ENCODE measurements at regions not wholly inside any gene's neighbourhood (a gene's known extent, or its start where the extent isn't known, plus 50 kb on each side); places are given as distances from the start of the nearest gene placed in this dataset.
"Not testable (repeated sequence)": the region's sequence is repeated elsewhere in the genome, so short reads cannot be mapped to it uniquely, and the experiment has no call there.

- Histone ChIP-seq H3K4me3 (ENCODE audit: low read depth in 2 of 2, low read length in 2 of 2) (peak overlapping the region; percentile 54 to 64), H3K27ac (ENCODE audit: low read length) (peak overlapping the region; percentile 75)
- H3K4me1 ChIP-seq (ENCODE audit: control insufficient read depth, insufficient read depth, low read length); H3K27me3 ChIP-seq (ENCODE audit: control insufficient read depth, insufficient read depth, low read length); intact Hi-C loops (cut with micrococcal nuclease; ENCODE audit: unreplicated experiment); in situ Hi-C loops (cut with HindIII; ENCODE audit: low pct_unique_long_range_greater_than_20kb, low sequenced_read_pairs); POLR2A ChIA-PET; H3K36me3 ChIP-seq (ENCODE audit: control insufficient read depth, insufficient read depth, low read length); H3K9me3 ChIP-seq (ENCODE audit: control insufficient read depth, insufficient read depth, low read depth, low read length): not testable (repeated sequence)
- BruUV-seq (replicated peaks), result TSS peak; percentile 82
- ATAC-seq, result peak; percentile 98
- peak; percentile 73; the same call in 1 of the 2 replicates for TF ChIP-seq POLR2AphosphoS5 (IDR thresholded peaks at IDR 0.05; ENCODE audit: low read depth, low read length)
- 0 out of 2 replicates have a peak, but pooled peaks have one; percentile 54 for TF ChIP-seq SIN3A (IDR thresholded peaks at IDR 0.05; ENCODE audit: borderline replicate concordance, insufficient read depth, low read depth, low read length)
- peak; percentile 72 for DNase-seq (ENCODE audit: low read depth, low spot score)
- CTCF ChIA-PET, result interaction anchor here (0.6 kb wide), 1 partner anchor 35 kb away, joined by 3 read pairs; no protein-coding TSS in a partner anchor
Observed at GRCh38 chr7:65770473-65771225, 102.2 kb upstream of the VKORC1L1 start.

GRCh38 chr7:65771226-65771569 lies 101.7 kb upstream of the VKORC1L1 start:
- intact Hi-C loops (cut with micrococcal nuclease; ENCODE audit: unreplicated experiment); DNase-seq (ENCODE audit: low read depth, low spot score); H3K27me3 ChIP-seq (ENCODE audit: control insufficient read depth, insufficient read depth, low read length); H3K9me3 ChIP-seq (ENCODE audit: control insufficient read depth, insufficient read depth, low read depth, low read length); BruUV-seq (replicated peaks); H3K36me3 ChIP-seq (ENCODE audit: control insufficient read depth, insufficient read depth, low read length); in situ Hi-C loops (cut with HindIII; ENCODE audit: low pct_unique_long_range_greater_than_20kb, low sequenced_read_pairs); H3K4me1 ChIP-seq (ENCODE audit: control insufficient read depth, insufficient read depth, low read length); CTCF ChIA-PET; POLR2A ChIA-PET: not testable (repeated sequence)
- ATAC-seq, result peak; percentile 5
- peak overlapping the region; percentile 54 to 64 for H3K4me3 ChIP-seq (ENCODE audit: low read depth in 2 of 2, low read length in 2 of 2)
- H3K27ac ChIP-seq (ENCODE audit: low read length), result peak overlapping the region; percentile 75

- POLR2A ChIA-PET; CTCF ChIA-PET; intact Hi-C loops (cut with micrococcal nuclease; ENCODE audit: unreplicated experiment): not testable (repeated sequence)
Observed at GRCh38 chr7:65776677-65777076, 96.2 kb upstream of the VKORC1L1 start.

GRCh38 chr7:65789943-65790342 lies 82.9 kb upstream of the VKORC1L1 start:
- ATAC-seq; intact Hi-C loops (cut with micrococcal nuclease; ENCODE audit: unreplicated experiment); CTCF ChIA-PET; H3K4me1 ChIP-seq (ENCODE audit: control insufficient read depth, insufficient read depth, low read length); DNase-seq (ENCODE audit: low read depth, low spot score); BruUV-seq (replicated peaks); H3K27me3 ChIP-seq (ENCODE audit: control insufficient read depth, insufficient read depth, low read length); H3K9me3 ChIP-seq (ENCODE audit: control insufficient read depth, insufficient read depth, low read depth, low read length); H3K36me3 ChIP-seq (ENCODE audit: control insufficient read depth, insufficient read depth, low read length); in situ Hi-C loops (cut with HindIII; ENCODE audit: low pct_unique_long_range_greater_than_20kb, low sequenced_read_pairs); H3K4me3 ChIP-seq (ENCODE audit: low read depth in 2 of 2, low read length in 2 of 2); H3K27ac ChIP-seq (ENCODE audit: low read length); POLR2A ChIA-PET: not testable (repeated sequence)

More at GRCh38 chr7:65776677-65777076, 96.2 kb upstream of the VKORC1L1 start:
- DNase-seq (ENCODE audit: low read depth, low spot score); BruUV-seq (replicated peaks); H3K9me3 ChIP-seq (ENCODE audit: control insufficient read depth, insufficient read depth, low read depth, low read length); ATAC-seq; H3K27ac ChIP-seq (ENCODE audit: low read length); H3K36me3 ChIP-seq (ENCODE audit: control insufficient read depth, insufficient read depth, low read length); in situ Hi-C loops (cut with HindIII; ENCODE audit: low pct_unique_long_range_greater_than_20kb, low sequenced_read_pairs); H3K27me3 ChIP-seq (ENCODE audit: control insufficient read depth, insufficient read depth, low read length); H3K4me3 ChIP-seq (ENCODE audit: low read depth in 2 of 2, low read length in 2 of 2); H3K4me1 ChIP-seq (ENCODE audit: control insufficient read depth, insufficient read depth, low read length): not testable (repeated sequence)

- H3K4me1 ChIP-seq (ENCODE audit: control insufficient read depth, insufficient read depth, low read length); intact Hi-C loops (cut with micrococcal nuclease; ENCODE audit: unreplicated experiment); H3K9me3 ChIP-seq (ENCODE audit: control insufficient read depth, insufficient read depth, low read depth, low read length); H3K36me3 ChIP-seq (ENCODE audit: control insufficient read depth, insufficient read depth, low read length); POLR2A ChIA-PET; BruUV-seq (replicated peaks); DNase-seq (ENCODE audit: low read depth, low spot score); in situ Hi-C loops (cut with HindIII; ENCODE audit: low pct_unique_long_range_greater_than_20kb, low sequenced_read_pairs); CTCF ChIA-PET; H3K27me3 ChIP-seq (ENCODE audit: control insufficient read depth, insufficient read depth, low read length); H3K4me3 ChIP-seq (ENCODE audit: low read depth in 2 of 2, low read length in 2 of 2); H3K27ac ChIP-seq (ENCODE audit: low read length): not testable (repeated sequence)
- peak; percentile 51; the same call in 1 of the 2 replicates for ATAC-seq
- TF ChIP-seq CTCF (IDR thresholded peaks at IDR 0.05), result 0 out of 2 replicates have a peak, but pooled peaks have one; percentile 5
Observed at GRCh38 chr7:65791788-65792187, 81.1 kb upstream of the VKORC1L1 start.

GRCh38 chr7:65792726-65793125 lies 80.1 kb upstream of the VKORC1L1 start:
- H3K36me3 ChIP-seq (ENCODE audit: control insufficient read depth, insufficient read depth, low read length); H3K27ac ChIP-seq (ENCODE audit: low read length); in situ Hi-C loops (cut with HindIII; ENCODE audit: low pct_unique_long_range_greater_than_20kb, low sequenced_read_pairs); H3K4me3 ChIP-seq (ENCODE audit: low read depth in 2 of 2, low read length in 2 of 2); DNase-seq (ENCODE audit: low read depth, low spot score); POLR2A ChIA-PET; ATAC-seq; H3K27me3 ChIP-seq (ENCODE audit: control insufficient read depth, insufficient read depth, low read length); BruUV-seq (replicated peaks); intact Hi-C loops (cut with micrococcal nuclease; ENCODE audit: unreplicated experiment); CTCF ChIA-PET; H3K9me3 ChIP-seq (ENCODE audit: control insufficient read depth, insufficient read depth, low read depth, low read length); H3K4me1 ChIP-seq (ENCODE audit: control insufficient read depth, insufficient read depth, low read length): not testable (repeated sequence)
